ENCODE measurements at regions not wholly inside any gene's neighbourhood (a gene's known extent, or its start where the extent isn't known, plus 50 kb on each side); places are given as distances from the start of the nearest gene placed in this dataset.

GRCh38 chr1:198918920-198919319 is 280.1 kb downstream of the PTPRC start:
- TF ChIP-seq POLR2A (IDR thresholded peaks at IDR 0.05) (no peak), CTCF (IDR thresholded peaks at IDR 0.05) (no peak)

Measured in thyroid gland (tissue), 4 donors.